ENCODE measurements at regions not wholly inside any gene's neighbourhood (a gene's known extent, or its start where the extent isn't known, plus 50 kb on each side); places are given as distances from the start of the nearest gene placed in this dataset.
"Not testable (repeated sequence)": the region's sequence is repeated elsewhere in the genome, so short reads cannot be mapped to it uniquely, and the experiment has no call there.

GRCh38 chr2:100704711-100705110 is 115.2 kb upstream of the NPAS2 start:
- no peak for DNase-seq (ENCODE audit: low read depth)
- no peak overlapping the region for H3K4me3 ChIP-seq (ENCODE audit: low read length)
- TF ChIP-seq, protein P1, sequence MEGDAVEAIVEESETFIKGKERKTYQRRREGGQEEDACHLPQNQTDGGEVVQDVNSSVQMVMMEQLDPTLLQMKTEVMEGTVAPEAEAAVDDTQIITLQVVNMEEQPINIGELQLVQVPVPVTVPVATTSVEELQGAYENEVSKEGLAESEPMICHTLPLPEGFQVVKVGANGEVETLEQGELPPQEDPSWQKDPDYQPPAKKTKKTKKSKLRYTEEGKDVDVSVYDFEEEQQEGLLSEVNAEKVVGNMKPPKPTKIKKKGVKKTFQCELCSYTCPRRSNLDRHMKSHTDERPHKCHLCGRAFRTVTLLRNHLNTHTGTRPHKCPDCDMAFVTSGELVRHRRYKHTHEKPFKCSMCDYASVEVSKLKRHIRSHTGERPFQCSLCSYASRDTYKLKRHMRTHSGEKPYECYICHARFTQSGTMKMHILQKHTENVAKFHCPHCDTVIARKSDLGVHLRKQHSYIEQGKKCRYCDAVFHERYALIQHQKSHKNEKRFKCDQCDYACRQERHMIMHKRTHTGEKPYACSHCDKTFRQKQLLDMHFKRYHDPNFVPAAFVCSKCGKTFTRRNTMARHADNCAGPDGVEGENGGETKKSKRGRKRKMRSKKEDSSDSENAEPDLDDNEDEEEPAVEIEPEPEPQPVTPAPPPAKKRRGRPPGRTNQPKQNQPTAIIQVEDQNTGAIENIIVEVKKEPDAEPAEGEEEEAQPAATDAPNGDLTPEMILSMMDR (conservative IDR thresholded peaks at IDR 0.05; ENCODE audit: low read depth, low read length) = no peak

DNA sequence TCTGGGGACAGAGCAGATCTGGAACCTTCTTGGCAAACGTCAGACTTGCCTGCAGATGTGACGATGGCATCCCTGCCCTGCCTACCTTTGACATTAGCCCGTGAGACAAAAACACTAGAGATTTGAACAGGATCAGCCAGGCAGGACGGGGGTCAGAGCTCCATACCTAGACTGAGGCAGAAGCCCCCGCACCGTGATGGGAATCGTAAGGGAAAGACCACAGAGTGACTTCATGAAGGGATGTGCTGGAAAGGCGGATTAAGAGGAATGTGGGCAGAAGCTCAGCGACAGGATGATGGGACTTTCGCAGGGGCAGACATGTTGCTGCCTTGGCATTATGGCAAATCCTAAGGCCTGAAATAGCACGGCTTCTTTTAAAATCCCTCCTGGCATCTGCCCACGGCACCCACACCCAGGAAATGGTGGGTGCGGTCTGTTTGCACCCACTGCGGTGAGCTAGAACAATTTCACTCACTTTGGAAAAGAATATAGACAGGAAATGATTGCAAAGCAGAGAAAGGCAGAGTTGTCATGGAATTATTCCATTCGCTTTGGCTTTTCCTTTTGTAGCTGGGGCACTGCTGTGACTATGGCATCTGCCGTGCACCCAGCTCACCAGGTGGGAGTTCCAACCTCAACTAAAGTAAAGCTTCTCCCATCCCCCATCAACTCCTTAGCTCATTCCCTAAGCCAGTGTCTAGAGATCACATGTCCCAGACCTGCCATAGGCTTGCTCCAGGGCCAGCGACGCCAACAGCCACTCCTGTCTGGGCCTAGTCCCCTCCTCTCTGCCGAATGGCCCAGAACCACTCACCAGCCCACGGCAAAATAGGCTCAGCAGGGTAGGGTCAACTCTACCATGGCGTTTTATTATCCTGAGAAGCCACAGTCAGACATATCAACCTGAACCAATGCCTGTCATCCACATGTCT is 112.7 kb upstream of the NPAS2 start:
- no peak overlapping the region for H3K4me3 ChIP-seq (ENCODE audit: low read length)
- no peak for DNase-seq (ENCODE audit: low read depth)
- TF ChIP-seq, protein P1 (conservative IDR thresholded peaks at IDR 0.05; ENCODE audit: low read depth, low read length) = no peak

- H3K4me3 ChIP-seq (ENCODE audit: low read length) = no peak overlapping the region
- DNase-seq (ENCODE audit: low read depth) = no peak
- TF ChIP-seq, protein P1 (conservative IDR thresholded peaks at IDR 0.05; ENCODE audit: low read depth, low read length) = no peak
Measured at GRCh38 chr2:100708333-100708732, 111.6 kb upstream of the NPAS2 start.

GRCh38 chr2:100713106-100713505 is 106.8 kb upstream of the NPAS2 start:
- no peak for DNase-seq (ENCODE audit: low read depth)
- TF ChIP-seq, protein P1 (conservative IDR thresholded peaks at IDR 0.05; ENCODE audit: low read depth, low read length) = no peak
- no peak overlapping the region for H3K4me3 ChIP-seq (ENCODE audit: low read length)

DNA sequence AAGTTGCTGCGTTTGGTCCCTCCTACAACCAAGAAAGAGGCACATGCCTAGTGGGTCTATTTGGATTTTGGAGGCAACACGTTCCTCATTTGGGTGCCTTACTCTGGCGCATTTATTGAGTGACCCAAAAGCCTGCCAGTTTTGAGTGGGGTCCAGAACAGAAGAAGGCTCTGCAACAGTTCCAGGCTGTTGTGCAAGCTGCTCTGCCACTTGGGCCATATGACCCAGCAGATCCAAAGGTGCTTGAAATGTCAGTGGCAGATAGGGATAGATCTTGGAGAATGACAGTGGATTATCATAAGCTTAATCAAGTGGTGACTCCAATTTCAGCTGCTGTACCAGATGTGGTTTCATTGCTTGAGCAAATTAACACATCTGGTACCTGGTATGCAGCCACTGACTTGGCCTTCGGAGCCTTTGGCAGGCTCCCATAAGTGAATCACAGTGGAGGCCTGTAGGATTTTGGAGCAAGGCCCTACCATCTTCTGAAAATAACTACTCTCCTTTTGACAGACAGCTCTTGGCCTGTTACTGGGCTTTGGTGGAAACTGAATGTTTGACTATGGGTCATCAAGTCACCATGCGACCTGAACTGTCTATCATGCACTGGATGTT is 105.4 kb upstream of the NPAS2 start:
- not testable (repeated sequence) for H3K4me3 ChIP-seq (ENCODE audit: low read length); DNase-seq (ENCODE audit: low read depth)

- H3K4me3 ChIP-seq (ENCODE audit: low read length); DNase-seq (ENCODE audit: low read depth): not testable (repeated sequence)
Measured at GRCh38 chr2:100715861-100716260, 104.1 kb upstream of the NPAS2 start.

- TF ChIP-seq, protein P1 (conservative IDR thresholded peaks at IDR 0.05; ENCODE audit: low read depth, low read length) = no peak
- DNase-seq (ENCODE audit: low read depth) = no peak
- H3K4me3 ChIP-seq (ENCODE audit: low read length) = no peak overlapping the region
Measured at GRCh38 chr2:100716581-100716980, 103.4 kb upstream of the NPAS2 start.

DNA sequence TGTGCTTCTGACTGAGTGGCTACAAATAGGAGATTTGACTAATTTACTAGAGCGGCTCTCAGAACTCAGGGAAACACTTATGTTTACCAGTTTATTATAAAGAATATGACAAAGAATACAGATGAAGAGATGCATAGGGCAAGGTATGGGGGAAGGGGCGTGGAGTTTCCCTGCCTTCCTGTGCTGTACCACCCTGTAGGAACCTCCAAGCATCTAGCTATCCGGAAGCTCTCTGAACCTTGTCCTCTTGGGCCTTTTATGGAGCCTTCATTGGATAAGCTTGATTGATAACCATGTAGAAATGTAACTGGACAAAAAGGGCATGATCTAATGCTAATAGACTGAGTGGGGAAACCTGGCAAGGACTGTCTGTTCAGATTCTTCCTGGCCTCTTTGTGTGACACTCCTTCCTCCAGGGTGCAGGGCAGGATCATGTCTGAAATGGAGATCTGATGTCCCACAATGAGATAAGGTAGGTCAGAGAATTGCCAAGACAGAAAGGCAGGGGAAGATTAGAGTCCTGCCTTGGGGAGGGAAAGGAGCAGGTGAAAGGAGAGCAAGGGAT is 101.8 kb upstream of the NPAS2 start:
- no peak for DNase-seq (ENCODE audit: low read depth)
- no peak overlapping the region for H3K4me3 ChIP-seq (ENCODE audit: low read length)

More for the DNA sequence above, 101.8 kb upstream of the NPAS2 start:
- TF ChIP-seq, protein P1 (conservative IDR thresholded peaks at IDR 0.05; ENCODE audit: low read depth, low read length) = no peak

Measured in retinal pigment epithelial cell (primary cell).